Skeletal muscle cell (primary cell): ENCODE measurements at regions not wholly inside any gene's neighbourhood (a gene's known extent, or its start where the extent isn't known, plus 50 kb on each side); places are given as distances from the start of the nearest gene placed in this dataset.
"Not testable (repeated sequence)": the region's sequence is repeated elsewhere in the genome, so short reads cannot be mapped to it uniquely, and the experiment has no call there.

ENCODE experiments used
- DNase-seq: peaks from one replicate; pipeline ENCODE4 v3.0.0-alpha.2; 2010; ENCODE audit warnings: low read depth
- H3K4me3 ChIP-seq: 2 replicates; pipeline ENCODE4 v1.5.1; 2011; ENCODE audit warnings: low read depth, mild to moderate bottlenecking, control low read depth, low read length, moderate library complexity

DNA sequence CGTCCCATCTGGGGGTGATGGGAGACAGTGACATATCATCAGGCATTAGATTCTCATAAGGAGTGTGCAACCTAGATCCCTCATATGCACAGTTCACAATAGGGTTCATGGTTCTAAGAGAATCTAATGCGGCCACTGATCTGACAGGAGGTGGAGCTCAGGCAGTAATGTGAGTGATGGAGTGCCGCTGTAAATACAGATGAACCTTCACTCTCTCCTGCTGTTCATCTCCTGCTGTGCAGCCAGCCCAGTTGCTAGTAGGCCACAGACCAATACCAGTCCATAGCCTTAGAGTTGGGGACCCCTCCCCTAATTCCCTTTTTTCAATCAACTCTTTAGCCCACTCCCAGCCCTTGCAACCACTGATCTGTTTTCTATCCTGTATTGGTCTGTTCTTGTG, 581.1 kb upstream of the AUTS2 start:
- no peak overlapping the region for H3K4me3 ChIP-seq
- no peak for DNase-seq

DNA sequence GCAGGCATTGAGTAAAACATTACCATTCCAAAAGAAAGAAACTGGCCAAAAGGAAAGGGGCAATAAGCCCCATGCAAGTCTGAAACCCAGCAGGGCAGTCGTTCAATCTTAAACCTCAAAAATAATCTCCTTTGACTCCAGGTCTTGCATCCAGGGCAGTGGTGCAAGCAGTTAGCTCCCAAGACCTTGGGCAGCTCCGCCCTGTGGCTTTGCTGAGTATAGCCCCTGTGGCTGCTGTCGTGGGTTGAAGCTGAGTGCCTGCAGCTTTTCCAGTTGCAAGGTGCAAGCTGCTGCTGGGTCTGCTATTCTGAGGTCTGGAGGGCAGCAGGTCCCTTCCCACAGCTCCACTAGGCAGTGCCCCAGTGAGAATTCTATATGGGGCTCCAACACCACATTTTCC, 580.1 kb upstream of the AUTS2 start:
- no peak overlapping the region for H3K4me3 ChIP-seq
- DNase-seq, result no peak

DNA sequence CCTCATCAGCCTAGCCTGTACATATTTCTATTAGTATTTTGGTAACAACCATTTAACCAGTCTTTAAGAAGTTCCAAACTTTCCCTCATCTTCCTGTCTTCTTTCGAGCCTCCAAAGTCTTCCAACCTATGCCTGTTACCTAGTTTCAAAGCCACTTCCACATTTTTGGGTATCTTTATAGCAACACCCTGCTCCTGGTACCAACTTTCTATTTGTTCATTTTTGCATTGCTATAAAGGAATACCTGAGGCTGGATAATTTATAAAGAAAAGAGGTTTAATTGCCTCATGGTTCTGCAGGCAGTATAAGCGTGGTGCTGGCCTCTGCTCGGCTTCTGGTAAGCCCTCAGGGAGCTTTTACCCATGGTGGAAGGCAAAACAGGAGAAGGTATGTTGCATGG, 578.8 kb upstream of the AUTS2 start:
- no peak for DNase-seq
- no peak overlapping the region for H3K4me3 ChIP-seq

DNA sequence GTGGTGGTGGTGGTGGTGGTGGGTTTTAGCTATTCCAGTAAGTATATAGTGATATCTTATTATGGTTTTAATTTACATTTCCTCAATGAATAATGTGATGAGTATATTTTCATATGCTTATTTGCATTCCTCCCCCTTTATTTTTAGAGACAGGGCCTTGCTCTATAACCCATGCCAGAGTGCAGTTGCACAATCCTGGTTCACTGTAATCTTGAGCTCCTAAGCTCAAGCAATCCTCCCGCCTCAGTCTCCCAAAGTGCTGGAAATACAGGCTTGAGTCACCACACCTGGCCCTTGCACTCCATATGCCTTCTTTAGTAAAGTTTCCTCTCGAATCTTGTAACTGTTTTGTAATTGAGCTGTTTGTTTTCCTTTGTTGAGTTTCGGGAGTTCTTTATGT, 577.7 kb upstream of the AUTS2 start:
- no peak overlapping the region for H3K4me3 ChIP-seq
- no peak for DNase-seq

DNA sequence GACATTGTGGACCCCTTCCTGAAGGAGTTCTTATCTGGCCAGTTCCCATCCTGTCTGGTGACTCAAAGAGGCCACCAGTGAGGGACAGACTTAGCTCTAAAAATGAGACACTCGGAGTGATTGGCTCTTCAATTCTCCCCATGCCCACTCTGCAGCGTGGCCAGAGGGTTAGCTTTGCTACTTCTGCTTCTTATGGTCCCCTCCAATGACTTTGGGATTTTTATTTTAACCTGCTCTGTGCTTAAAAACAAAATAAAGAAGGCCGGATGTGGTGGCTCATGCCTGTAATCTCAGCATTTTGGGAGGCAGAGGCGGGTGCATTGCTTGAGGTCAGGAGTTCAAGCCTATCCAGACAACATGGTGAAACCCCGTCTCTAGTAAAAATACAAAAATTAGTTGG, 573.0 kb upstream of the AUTS2 start:
- H3K4me3 ChIP-seq, result no peak overlapping the region
- no peak for DNase-seq

DNA sequence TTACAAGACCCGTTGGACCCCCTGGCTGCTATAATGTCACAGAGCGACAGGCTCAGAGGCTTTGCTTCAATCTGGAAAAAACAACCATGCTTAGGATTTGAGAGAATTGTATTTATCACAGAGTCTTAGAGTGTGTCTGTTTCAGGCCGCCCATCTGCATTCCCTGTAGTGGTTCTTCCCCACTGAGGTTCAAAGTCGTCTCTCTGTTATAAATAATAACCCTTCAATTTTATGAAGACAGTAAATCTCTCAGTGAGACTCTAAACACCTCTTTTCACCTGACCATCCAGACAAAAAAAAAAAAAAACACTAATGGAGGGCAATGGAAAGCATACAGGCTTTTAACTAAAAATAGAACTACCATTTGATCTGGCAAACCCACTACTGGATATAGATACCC, 565.4 kb upstream of the AUTS2 start:
- no peak for DNase-seq
- no peak overlapping the region for H3K4me3 ChIP-seq

DNA sequence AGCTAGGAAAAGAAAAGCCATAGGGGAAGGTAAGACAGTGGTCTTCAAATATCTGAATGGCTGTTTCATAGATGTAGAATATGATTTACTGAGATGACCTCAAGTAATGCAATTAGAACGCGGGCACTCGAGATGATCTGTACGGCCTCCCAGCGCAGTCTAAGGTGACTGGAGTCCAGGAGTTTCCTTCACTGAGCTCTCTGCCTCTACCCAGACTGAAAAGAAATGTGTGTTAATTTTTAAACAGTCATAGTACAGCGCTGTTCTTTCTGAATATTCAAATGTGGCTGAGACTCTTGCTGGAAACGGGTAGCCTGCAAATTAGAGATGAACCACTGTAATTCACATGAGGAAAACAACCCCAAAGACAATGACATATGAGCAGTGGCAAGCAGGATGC, 562.4 kb upstream of the AUTS2 start:
- H3K4me3 ChIP-seq, result no peak overlapping the region
- no peak for DNase-seq

DNA sequence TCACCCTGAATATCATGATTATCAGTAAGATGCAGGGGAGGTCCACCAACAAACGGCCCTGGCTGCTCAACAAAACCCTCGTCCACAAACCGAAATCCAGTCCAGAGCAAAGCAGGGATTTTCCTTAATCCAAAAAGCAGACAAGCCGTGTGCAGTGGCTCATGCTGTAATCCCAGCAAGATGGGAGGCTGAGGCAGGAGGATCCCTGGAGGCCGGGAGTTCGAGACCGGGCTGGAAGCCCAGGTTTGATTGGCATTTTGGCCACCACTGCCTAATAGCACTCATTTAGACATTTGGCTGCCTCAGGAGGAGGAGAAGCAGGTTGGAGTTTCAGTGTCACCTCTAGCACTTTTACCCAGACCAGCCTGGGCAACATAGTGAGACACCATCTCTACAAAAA, 562.0 kb upstream of the AUTS2 start:
- no peak for DNase-seq
- no peak overlapping the region for H3K4me3 ChIP-seq

DNA sequence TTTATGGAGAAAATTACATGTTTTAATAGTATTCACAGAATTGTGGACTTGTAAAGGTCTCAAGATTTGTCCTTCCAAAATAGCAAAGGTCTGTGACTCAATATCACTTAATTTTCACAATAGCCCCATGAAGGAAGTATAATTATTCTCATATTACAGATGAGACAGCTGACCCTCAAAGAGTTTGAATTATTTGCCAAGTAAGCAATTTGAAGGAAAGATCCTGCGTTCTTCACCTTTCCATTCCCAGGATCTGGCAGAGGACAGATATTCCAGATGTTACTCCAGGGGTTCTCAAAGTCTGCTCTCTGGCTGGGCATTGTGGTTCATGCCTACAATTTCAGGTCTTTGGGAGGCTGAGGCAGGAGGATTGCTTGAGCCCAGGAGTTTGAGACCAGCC, 559.4 kb upstream of the AUTS2 start:
- no peak overlapping the region for H3K4me3 ChIP-seq
- DNase-seq, result no peak

DNA sequence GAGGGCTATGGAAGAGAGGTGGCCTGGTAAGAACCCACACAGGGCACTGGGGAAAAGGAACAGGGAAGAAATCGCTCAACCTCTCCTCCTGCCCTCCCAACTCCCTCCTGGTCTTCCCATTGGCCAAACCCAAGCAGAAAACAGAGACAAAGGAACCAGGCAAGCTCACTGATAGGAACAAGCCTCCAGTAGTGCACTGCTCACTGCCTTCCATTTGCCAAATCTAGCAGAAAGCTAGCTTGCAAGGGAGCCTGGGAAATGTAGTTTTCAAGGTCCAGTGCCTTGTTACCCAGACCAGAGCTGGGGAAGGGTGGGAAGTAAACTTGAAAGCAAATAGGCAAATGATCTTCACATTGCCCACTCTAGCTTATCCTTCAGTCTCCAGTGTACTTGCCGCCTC, 556.1 kb upstream of the AUTS2 start:
- no peak for DNase-seq
- H3K4me3 ChIP-seq, result no peak overlapping the region

DNA sequence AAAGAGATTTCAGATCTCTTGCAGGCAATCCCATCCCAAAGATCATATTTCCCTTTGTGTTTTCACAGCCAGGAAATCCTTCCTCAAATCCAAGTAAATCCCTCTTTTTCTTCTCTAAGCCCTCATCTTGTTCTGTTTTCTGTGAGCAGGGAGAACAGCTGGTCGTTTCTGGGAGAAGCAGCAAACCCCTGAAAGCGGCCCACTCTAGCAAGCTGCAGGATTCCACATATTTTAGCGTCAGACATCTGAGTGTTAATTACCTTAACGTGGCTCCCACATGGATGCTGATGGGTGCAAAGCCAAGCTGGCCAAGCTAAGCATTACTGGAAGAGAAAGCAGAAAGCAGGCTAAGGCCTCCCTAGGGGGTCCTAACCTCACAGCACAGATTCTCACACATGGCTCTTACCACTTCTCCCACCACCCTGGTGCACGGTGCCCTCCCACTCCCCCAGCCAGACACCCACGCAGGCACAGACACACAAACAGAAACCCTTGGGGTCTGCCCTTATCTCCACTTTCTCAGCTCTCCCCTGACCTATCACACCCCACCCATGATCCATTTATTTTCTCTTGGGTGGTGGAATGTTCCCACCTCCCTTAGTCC, 551.0 kb upstream of the AUTS2 start:
- no peak overlapping the region for H3K4me3 ChIP-seq
- DNase-seq, result no peak

DNA sequence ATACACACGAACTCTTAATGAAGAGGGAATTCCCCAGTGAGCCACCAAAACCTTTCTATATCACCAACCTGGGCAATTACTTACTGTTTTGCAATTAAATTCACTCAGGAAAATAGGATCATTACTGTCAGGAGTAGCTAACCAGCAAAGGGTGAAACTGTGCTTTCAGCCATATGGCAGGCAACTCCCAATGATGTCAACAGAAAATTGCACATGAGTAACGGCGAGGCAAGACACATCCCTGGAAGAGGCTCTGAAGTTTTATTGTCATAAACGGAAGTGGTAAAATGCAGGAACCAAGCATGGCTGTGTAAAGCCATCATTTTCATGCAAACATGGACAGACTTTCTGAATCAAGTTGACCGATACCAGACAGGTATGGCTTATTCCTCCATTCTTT, 548.9 kb upstream of the AUTS2 start:
- DNase-seq, result no peak
- no peak overlapping the region for H3K4me3 ChIP-seq

DNA sequence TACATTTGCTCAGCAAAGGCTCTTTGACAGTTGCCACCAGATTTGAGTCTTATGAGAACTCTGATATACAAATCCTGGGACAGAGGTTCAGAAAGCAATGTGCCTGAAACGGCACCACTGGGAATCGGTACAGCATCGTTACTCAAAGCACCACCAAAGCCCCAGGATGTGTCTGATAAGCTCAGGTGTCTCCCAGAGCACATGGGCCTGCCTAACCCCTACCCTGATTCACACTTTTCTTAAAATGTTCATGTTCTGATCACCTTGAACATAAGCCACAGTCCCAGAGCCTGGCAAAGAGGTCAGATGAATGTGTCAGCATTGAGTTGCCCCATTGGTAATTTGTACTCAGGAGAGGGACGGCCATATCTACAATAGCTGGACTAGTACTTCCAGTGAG, 545.8 kb upstream of the AUTS2 start:
- no peak for DNase-seq
- no peak overlapping the region for H3K4me3 ChIP-seq

DNA sequence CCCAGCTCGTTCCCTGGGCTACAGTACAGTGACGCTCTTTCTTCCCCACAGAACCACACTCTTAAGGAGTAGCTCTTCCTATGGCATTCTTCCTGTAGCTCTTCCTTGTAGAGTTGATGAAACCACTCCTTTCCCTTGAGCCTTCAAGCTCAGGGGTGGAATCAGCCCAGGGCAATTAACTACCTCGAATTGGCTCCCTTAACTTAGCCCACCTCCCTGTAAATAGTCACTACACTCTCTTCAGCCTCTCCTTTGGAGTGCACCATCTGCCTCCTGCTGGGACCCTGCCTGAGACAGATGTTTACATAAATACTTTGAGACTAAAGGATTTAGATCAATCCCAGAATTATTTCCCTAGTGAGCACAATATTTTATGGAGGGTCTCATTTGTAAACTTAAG, 537.8 kb upstream of the AUTS2 start:
- DNase-seq, result no peak
- H3K4me3 ChIP-seq, result no peak overlapping the region

DNA sequence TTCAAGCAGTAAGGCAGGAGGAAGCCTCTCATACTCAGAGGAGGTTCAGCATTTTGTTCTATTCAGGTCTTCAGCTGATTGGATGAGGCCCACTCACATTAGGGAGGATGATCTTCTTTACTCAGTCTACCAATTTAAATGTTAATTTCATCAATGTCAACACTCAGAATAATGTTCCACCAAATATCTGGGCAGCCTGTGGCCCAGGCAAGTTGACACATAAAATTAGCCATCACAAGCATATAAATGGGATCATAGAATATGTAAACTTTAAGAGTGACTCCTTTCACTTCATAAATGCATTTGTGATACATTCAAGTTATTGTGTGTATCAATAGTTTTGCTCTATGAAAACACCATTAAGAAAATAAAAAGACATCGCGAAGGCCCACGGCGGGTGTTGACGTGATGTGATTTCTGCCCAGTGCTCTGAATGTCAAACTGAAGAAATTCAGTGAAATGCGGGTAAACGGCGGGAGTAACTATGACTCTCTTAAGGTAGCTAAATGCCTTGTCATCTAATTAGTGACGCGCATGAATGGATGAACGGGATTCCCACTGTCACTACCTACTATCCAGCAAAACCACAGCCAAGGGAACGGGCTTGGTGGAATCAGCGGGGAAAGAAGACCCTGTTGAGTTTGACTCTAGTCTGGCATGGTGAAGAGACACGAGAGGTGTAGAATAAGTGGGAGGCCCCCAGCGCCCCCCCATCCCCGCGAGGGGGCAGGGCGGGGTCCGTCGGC, 536.1 kb upstream of the AUTS2 start:
- H3K4me3 ChIP-seq, result no peak overlapping the region
- peak; percentile 1 for DNase-seq

DNA sequence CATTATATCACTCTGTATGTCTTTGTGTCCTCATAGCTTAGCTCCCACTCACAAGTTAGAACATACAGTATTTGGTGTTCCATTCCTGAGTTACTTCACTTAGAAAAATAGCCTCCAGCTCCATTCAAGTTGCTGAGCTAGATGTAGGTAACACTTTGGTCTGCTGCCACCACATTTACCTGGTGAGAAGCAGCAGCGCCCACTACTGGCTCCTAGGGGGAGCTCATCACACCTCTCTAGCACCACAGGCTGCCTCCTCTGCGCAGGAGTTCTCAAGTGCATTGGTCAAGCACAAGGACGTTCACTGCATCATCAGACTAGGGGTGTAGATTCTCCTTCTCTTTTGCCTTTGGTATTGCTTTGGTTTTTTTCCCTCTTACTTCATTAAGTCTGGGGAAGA, 530.9 kb upstream of the AUTS2 start:
- no peak overlapping the region for H3K4me3 ChIP-seq
- no peak for DNase-seq

DNA sequence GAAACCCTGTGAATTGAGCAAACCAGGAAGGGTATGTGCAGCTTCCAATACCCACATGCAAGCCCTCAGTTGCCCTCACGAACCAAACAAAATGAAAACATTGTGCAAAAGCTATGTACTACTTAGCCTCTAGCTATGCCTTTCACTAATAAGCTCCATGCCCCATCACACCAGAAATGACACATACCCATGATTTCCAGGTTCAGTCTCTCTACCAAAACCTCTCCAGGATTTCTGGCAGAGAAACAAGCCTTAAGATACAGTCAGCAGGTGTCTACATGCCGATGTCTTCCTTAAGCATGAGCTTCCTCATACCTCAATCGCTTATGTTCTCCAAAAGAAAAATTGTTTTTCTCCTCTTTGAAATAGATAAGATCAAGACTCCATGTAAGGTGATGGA, 527.8 kb upstream of the AUTS2 start:
- no peak for DNase-seq
- H3K4me3 ChIP-seq, result no peak overlapping the region

DNA sequence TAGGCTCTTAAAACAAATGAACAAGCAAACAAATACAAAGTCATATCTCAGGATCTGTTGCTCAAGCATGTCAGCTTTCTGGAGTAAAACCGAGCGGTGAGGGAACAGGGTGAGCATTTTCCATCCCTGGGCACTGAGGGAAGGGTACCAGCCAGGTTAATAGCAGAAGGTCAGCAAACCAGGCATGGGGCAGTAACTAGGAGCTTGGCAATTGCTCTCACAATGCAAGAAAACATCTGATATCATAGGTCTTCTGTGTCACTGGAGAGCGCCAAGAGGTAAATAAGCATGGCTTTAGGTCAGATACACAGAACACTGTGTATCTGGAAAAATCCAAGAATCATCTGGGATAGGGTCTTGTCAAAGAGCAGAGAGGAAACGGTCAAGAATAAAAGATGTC, 521.7 kb upstream of the AUTS2 start:
- H3K4me3 ChIP-seq, result no peak overlapping the region
- no peak for DNase-seq

DNA sequence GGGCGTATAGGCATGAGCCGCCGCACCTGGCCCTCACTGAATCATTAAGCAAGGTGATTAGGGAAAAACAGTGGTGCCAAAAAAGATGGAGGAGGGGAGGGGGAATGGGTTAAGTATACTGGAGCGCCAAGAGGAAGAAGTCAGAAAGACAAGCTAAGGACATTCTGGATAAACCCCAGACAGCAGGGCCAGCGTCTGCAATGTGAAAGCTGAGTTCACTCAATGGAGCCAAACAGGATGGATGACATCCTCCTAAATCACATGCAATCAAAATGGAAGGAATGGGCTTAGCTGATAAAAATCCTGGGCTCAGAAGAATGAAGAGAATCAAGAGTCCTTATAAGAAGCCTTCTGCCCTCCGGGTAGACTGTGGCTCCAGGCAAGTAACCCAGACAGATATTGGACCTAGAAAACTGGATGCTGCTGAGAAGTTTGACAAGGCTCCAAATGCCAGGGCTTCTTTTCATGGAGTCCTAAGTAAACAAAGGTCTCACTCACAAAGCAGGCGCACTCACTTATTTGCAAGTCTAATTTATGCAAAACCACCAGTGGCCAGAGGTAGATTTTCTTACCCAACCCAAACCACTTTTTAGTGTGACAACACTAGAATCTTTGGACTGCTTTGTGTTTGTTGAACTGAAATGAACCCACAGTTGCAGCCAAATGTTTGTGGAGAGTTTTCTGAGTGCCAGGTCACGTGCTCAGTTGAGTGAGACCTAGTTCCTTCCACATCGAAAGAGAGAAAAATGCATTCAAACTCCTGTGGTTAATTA, 519.1 kb upstream of the AUTS2 start:
- H3K4me3 ChIP-seq, result no peak overlapping the region
- DNase-seq, result no peak

DNA sequence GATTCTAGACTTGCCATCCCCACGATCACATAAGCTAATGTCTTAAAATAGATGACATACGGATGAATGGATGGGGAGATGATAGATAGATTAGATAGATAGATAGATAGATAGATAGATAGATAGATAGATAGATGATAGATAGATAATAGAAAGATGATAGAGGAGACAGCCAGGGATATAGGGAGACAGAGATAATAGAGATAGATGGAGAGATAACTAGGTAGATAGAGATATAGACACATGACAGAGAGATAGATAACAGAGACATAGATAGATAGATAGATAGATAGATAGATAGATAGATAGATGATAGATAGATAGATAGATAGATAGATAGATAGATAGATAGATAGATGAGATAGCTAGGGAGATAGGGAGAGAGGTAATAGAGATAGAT, 511.0 kb upstream of the AUTS2 start:
- not testable (repeated sequence) for H3K4me3 ChIP-seq, DNase-seq

DNA sequence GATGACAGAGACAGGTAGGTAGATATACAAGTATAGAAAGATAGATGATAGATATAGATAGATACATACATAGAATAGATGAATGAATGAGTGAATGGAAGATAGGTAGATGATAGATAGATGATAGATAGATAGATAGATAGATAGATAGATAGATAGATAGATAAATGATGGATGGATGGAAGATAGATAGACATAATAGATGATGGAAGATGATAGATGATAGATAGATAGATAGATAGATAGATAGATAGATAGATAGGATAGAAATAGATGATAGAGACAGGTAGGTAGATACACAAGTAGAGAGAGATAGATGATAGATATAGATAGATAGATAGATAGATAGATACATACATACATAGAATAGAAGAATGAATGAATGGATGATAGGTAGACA, 510.1 kb upstream of the AUTS2 start:
- no peak overlapping the region for H3K4me3 ChIP-seq
- DNase-seq, result no peak
